Liver (tissue), 3 donors: ENCODE measurements at regions not wholly inside any gene's neighbourhood (a gene's known extent, or its start where the extent isn't known, plus 50 kb on each side); places are given as distances from the start of the nearest gene placed in this dataset.

ENCODE experiments used
- TAF1 ChIP-seq: conservative IDR thresholded peaks from 2 replicates; pipeline ENCODE4 v1.6.1; 2016; ENCODE audit warnings: antibody characterized with exemption, mild to moderate bottlenecking
- YY1 ChIP-seq: IDR thresholded peaks from 2 replicates; pipeline ENCODE4 v1.6.1; 2016; ENCODE audit warnings: antibody characterized with exemption, mild to moderate bottlenecking
- TF ChIP-seq, protein P1 (sequence below): IDR thresholded peaks from 2 replicates; pipeline ENCODE4 v1.6.1; 2016; ENCODE audit warnings: antibody characterized with exemption, mild to moderate bottlenecking
- TF ChIP-seq, protein P2 (sequence below): fragments of 150-350 bp; IDR thresholded peaks from 2 replicates; pipeline ENCODE4 v1.5.1; 2017; ENCODE audit warnings: improper control_type of control experiment, low read depth, low read length; ENCODE audit not compliant: missing input control
- donor health status: healthy.
- donor health status: healthy.

DNA sequence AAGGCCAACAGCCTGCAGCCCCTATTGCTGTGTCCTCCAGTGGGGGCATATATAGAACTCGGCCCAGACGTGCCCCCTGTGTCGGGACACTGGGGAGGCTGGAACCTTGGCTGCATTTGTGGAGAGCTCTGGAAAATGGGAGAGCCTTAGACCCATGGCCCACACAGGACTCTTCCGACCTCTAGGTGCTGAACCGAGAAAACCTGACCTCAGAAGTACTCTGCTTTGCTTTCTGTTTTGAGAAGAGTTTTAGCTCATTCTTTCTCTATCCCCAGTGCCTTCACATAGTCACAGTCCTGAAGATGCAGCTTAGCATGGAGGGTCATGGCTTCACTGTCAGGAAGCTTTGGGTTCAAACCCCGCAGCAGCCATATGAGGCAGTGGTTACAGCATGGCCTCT lies 271.8 kb upstream of the B3GAT1 start:
- TF ChIP-seq, protein P1, sequence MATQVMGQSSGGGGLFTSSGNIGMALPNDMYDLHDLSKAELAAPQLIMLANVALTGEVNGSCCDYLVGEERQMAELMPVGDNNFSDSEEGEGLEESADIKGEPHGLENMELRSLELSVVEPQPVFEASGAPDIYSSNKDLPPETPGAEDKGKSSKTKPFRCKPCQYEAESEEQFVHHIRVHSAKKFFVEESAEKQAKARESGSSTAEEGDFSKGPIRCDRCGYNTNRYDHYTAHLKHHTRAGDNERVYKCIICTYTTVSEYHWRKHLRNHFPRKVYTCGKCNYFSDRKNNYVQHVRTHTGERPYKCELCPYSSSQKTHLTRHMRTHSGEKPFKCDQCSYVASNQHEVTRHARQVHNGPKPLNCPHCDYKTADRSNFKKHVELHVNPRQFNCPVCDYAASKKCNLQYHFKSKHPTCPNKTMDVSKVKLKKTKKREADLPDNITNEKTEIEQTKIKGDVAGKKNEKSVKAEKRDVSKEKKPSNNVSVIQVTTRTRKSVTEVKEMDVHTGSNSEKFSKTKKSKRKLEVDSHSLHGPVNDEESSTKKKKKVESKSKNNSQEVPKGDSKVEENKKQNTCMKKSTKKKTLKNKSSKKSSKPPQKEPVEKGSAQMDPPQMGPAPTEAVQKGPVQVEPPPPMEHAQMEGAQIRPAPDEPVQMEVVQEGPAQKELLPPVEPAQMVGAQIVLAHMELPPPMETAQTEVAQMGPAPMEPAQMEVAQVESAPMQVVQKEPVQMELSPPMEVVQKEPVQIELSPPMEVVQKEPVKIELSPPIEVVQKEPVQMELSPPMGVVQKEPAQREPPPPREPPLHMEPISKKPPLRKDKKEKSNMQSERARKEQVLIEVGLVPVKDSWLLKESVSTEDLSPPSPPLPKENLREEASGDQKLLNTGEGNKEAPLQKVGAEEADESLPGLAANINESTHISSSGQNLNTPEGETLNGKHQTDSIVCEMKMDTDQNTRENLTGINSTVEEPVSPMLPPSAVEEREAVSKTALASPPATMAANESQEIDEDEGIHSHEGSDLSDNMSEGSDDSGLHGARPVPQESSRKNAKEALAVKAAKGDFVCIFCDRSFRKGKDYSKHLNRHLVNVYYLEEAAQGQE, result no peak
- TF ChIP-seq YY1 (no peak), TAF1 (no peak)
- TF ChIP-seq, protein P2, sequence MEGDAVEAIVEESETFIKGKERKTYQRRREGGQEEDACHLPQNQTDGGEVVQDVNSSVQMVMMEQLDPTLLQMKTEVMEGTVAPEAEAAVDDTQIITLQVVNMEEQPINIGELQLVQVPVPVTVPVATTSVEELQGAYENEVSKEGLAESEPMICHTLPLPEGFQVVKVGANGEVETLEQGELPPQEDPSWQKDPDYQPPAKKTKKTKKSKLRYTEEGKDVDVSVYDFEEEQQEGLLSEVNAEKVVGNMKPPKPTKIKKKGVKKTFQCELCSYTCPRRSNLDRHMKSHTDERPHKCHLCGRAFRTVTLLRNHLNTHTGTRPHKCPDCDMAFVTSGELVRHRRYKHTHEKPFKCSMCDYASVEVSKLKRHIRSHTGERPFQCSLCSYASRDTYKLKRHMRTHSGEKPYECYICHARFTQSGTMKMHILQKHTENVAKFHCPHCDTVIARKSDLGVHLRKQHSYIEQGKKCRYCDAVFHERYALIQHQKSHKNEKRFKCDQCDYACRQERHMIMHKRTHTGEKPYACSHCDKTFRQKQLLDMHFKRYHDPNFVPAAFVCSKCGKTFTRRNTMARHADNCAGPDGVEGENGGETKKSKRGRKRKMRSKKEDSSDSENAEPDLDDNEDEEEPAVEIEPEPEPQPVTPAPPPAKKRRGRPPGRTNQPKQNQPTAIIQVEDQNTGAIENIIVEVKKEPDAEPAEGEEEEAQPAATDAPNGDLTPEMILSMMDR, result no peak
